Heart left ventricle (tissue), 16 donors: ENCODE measurements at regions not wholly inside any gene's neighbourhood (a gene's known extent, or its start where the extent isn't known, plus 50 kb on each side); places are given as distances from the start of the nearest gene placed in this dataset.

Source experiments
- ATAC-seq, 4 donors: fragments of 200-7000 bp; cut with Tn5 transposase; one replicate each; pipeline ENCODE4 v1.9.1; 2020 to 2022; ENCODE audit warnings: moderate library complexity in 4 of 4, mild to moderate bottlenecking in 3 of 4, moderate number of reproducible peaks in 1 of 4
- DNase-seq, 5 donors: peaks; one replicate each; pipeline ENCODE4 v3.0.0-alpha.2; 2020
- H3K27ac ChIP-seq, 12 donors: fragments of 200-600 bp; sonication (generic) in 4 of 12; one replicate each; pipeline versions ENCODE4 v1.5.0 to v1.8.0; 2016 to 2022; ENCODE audit warnings: mild to moderate bottlenecking in 2 of 12
- H3K27me3 ChIP-seq, 9 donors: fragments of 200-600 bp; sonication (generic) in 2 of 9; one replicate each; pipeline versions ENCODE4 v1.5.1 to v1.8.0; 2016 to 2022; ENCODE audit warnings: mild to moderate bottlenecking in 3 of 9
- H3K36me3 ChIP-seq, 9 donors: fragments of 200-600 bp; sonication (generic) in 2 of 9; one replicate each; pipeline versions ENCODE4 v1.5.0 to v1.8.0; 2018 to 2022; ENCODE audit warnings: mild to moderate bottlenecking in 2 of 9
- H3K4me1 ChIP-seq, 12 donors: fragments of 200-600 bp; sonication (generic) in 4 of 12; one replicate each; pipeline versions ENCODE4 v1.5.0 to v1.8.0; 2016 to 2022; ENCODE audit warnings: mild to moderate bottlenecking in 3 of 12
- H3K4me3 ChIP-seq, 12 donors: fragments of 200-600 bp; sonication (generic) in 4 of 12; one replicate each; pipeline versions ENCODE4 v1.5.0 to v1.8.0; 2017 to 2022; ENCODE audit warnings: mild to moderate bottlenecking in 9 of 12, moderate library complexity in 4 of 12
- H3K9me3 ChIP-seq, 12 donors: fragments of 200-600 bp; sonication (generic) in 4 of 12; one replicate each; pipeline versions ENCODE4 v1.5.0 to v1.8.0; 2016 to 2022; ENCODE audit warnings: mild to moderate bottlenecking in 1 of 12
- POLR2A ChIP-seq, 2 donors: fragments of 450-650 bp; IDR thresholded peaks; one replicate each; pipeline ENCODE4 v1.6.1; 2017; ENCODE audit warnings: antibody characterized with exemption in 2 of 2, mild to moderate bottlenecking in 2 of 2, moderate library complexity in 2 of 2
- WGBS, 4 donors: extraction: QIAGEN DNeasy Blood & Tissue Kit in 2 of 4; methylation state at CpG; one replicate each; pipeline versions ENCODE4 v1.1.5 to v1.1.7; 2013 to 2018; 5-methylcytosine and 5-hydroxymethylcytosine counted together
- intact Hi-C, 10 donors: fragments of 100-400 bp; cut with DNase I; formaldehyde crosslinking; loops; one replicate each; pipeline versions ENCODE4 v1.11.1 to v1.14.2; 2022
- TF ChIP-seq, protein P1 (sequence below), 12 donors: fragments of 200-600 bp; sonication (generic) in 4 of 12; IDR thresholded peaks; one replicate each; pipeline versions ENCODE4 v1.5.0 to v1.8.0; 2018 to 2022; ENCODE audit warnings: antibody characterized with exemption in 12 of 12, mild to moderate bottlenecking in 5 of 12
- donor health status: ischemic (EF 13 %, LVEDD 7.1; RV severe dilation, severe dysfunction).
- donor health status: healthy with polysubstance abuse.
- donor health status: DM: no; HTN: yes; CAD: no.
- donor health status: DM: no; HTN: no; CAD: no.
- donor health status: ischemic (EF 25% LVEDD 6.9; RV normal size, moderate dysfunction).
- donor health status: ischemic (EF 25% LVEDD 5.7; RV mildly dilated, moderate dysfunction).
- donor health status: healthy.
- donor health status: DM: yes; HTN: yes; CAD: no.
- donor health status: ischemic (EF 35%, LVEDD 5.7; RV mildly dilated, moderate dysfunction).
- donor health status: nonischemic (EF 11% LVEDD 7.7; RV severe dilation, severe dysfunction).
- donor health status: DM: yes; HTN: yes; CAD: no.
- donor health status: PGD.
- donor health status: ischemic (EF 29% LVEDD 5.4; RV normal size, mild dysfunction).
- donor health status: nonischemic (EF 23%, LVEDD 6.1; RV moderate dilation, normal function).

DNA sequence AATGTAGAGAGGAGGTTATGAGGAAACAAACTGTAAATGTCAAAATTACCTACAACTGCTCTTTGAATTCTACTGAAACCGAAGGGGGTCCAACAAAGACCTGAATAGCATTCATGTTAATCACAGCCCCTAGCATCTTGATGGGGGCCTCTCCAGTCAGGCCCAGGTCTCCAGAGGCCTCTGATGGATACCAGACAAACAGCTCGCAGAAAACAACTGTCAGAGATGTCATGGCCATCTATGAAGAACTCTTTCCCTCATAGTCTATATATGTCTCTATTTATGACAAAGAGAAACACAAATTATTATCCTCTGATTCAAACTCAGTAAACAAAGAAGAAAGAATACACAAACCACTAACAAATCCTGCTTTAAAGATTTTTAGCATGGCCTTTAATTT, 432.6 kb downstream of the CAAP1 start:
- Histone ChIP-seq H3K27me3 (no peaks in the 10 kb centered on the region), H3K9me3 (peaks cover 0 to 3% (median 0%) of the 10 kb centered on the region in 12 donors), H3K27ac (no peak overlapping the region), H3K4me1 (no peaks in the 10 kb centered on the region), H3K36me3 (no peaks in the 10 kb centered on the region), H3K4me3 (no peak overlapping the region)
- TF ChIP-seq POLR2A (IDR thresholded peaks at IDR 0.05), result no peak
- TF ChIP-seq, protein P1, sequence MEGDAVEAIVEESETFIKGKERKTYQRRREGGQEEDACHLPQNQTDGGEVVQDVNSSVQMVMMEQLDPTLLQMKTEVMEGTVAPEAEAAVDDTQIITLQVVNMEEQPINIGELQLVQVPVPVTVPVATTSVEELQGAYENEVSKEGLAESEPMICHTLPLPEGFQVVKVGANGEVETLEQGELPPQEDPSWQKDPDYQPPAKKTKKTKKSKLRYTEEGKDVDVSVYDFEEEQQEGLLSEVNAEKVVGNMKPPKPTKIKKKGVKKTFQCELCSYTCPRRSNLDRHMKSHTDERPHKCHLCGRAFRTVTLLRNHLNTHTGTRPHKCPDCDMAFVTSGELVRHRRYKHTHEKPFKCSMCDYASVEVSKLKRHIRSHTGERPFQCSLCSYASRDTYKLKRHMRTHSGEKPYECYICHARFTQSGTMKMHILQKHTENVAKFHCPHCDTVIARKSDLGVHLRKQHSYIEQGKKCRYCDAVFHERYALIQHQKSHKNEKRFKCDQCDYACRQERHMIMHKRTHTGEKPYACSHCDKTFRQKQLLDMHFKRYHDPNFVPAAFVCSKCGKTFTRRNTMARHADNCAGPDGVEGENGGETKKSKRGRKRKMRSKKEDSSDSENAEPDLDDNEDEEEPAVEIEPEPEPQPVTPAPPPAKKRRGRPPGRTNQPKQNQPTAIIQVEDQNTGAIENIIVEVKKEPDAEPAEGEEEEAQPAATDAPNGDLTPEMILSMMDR (IDR thresholded peaks at IDR 0.05), result no peak
- ATAC-seq (no peak), DNase-seq (no peak)
- 50 to 59% (median 57%) methylated on average over 2 of the region's 2 CpGs for WGBS, 4 donors
- intact Hi-C loops, result no loop called here

DNA sequence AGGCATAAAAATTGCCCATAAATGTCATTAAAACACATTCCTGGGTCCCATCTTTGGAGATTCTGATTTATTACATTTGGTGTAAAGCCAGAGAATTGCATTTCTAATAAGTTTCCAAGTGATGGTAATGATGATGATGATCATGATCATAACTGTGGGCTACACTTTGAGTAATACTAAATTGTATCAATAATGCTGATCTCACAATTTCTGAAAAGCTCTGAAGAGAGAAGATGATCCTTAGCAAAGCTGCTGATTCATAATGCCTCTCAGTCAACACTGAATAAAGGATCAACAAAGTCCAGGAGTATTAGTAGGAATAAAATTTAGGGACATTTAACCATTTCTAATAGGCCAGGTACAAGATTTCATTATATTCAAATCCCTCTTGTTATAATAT, 434.5 kb downstream of the CAAP1 start:
- H3K27me3 ChIP-seq, result no peaks in the 10 kb centered on the region
- no peak overlapping the region for H3K4me3 ChIP-seq
- no peak overlapping the region for H3K27ac ChIP-seq
- TF ChIP-seq POLR2A (IDR thresholded peaks at IDR 0.05), result no peak
- TF ChIP-seq, protein P1 (IDR thresholded peaks at IDR 0.05), result no peak
- intact Hi-C loops, result no loop called here
- H3K4me1 ChIP-seq, result no peaks in the 10 kb centered on the region
- DNase-seq, result no peak
- no peak for ATAC-seq
- H3K9me3 ChIP-seq, result no peaks in the 10 kb centered on the region
- H3K36me3 ChIP-seq, result no peaks in the 10 kb centered on the region

DNA sequence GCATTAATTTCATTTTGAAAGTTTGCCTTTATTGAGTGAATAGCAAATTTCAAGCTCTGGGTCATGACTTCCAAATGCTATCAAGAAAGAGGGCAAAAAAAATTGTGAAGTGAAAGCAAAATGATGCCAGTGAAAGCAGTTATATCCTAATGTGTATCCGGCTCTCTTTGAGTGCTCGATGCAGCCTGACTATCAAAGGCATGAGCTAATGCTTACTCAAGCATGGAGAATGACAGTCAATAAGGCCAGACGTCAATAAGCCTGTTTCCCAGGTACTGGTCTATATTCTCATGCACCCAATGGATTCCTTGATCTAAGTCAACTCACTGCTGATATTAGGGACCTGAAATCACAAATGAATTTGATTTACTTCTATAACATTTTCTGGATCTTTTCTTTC, 435.5 kb downstream of the CAAP1 start:
- H3K27me3 ChIP-seq, result no peaks in the 10 kb centered on the region
- no peak for ATAC-seq
- DNase-seq, result no peak
- H3K27ac ChIP-seq, result no peak overlapping the region
- H3K4me1 ChIP-seq, result no peaks in the 10 kb centered on the region
- TF ChIP-seq, protein P1 (IDR thresholded peaks at IDR 0.05), result no peak
- no peak for TF ChIP-seq POLR2A (IDR thresholded peaks at IDR 0.05)
- intact Hi-C loops, result no loop called here
- 57 to 78% (median 69%) methylated on average over 3 of the region's 3 CpGs for WGBS, 4 donors
- no peak overlapping the region for H3K4me3 ChIP-seq
- peaks cover 0 to 3% (median 0%) of the 10 kb centered on the region in 12 donors for H3K9me3 ChIP-seq
- H3K36me3 ChIP-seq, result no peaks in the 10 kb centered on the region

DNA sequence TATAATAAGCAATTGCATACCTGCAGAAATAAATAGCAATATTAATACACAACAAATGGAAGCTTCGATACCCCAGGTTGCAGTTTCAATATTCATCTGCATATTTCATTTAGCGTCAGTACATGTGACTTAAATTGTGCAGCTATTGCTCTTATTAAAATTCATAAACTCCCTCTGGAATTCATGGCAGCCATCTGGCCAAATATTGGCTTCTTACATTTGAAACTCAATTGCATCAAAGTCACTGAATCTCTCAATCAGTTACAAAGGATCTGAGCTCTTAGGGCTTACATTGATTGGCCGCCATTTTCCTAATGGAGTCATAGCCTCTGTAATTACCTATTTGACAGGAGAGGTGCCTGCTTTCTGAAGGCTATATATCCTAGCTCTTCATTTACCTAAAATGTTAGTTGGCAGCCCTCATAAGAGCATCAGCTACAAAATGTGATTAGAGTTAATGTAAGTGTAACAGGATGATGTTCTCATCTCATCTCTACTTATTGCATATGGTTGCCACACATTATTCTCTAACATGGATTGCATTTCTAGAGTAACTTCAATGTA, 453.5 kb downstream of the CAAP1 start:
- no peak for TF ChIP-seq POLR2A (IDR thresholded peaks at IDR 0.05)
- TF ChIP-seq, protein P1 (IDR thresholded peaks at IDR 0.05), result no peak
- WGBS, 4 donors, result 84 to 91% (median 86%) methylated on average over 3 of the region's 3 CpGs
- Histone ChIP-seq H3K4me1 (no peaks in the 10 kb centered on the region), H3K36me3 (no peaks in the 10 kb centered on the region), H3K27me3 (no peaks in the 10 kb centered on the region), H3K4me3 (no peak overlapping the region), H3K27ac (no peak overlapping the region), H3K9me3 (no peaks in the 10 kb centered on the region)
- ATAC-seq (no peak), DNase-seq (no peak)
- intact Hi-C loops, result loop anchor here in 1 of 10 donors (10.0 kb wide), 1 partner anchor 56 kb away; no protein-coding TSS in a partner anchor
